ENCODE measurements at regions not wholly inside any gene's neighbourhood (a gene's known extent, or its start where the extent isn't known, plus 50 kb on each side); places are given as distances from the start of the nearest gene placed in this dataset.
"Not testable (repeated sequence)": the region's sequence is repeated elsewhere in the genome, so short reads cannot be mapped to it uniquely, and the experiment has no call there.

GRCh38 chr3:125903780-125904455 is 65.1 kb upstream of the ROPN1B start:
- not testable (repeated sequence) for H3K9me3 ChIP-seq (ENCODE audit: control insufficient read depth, low read length); H3K4me3 ChIP-seq (ENCODE audit: insufficient read depth, low read depth, low read length, poor library complexity, severe bottlenecking); H3K4me1 ChIP-seq (ENCODE audit: control insufficient read depth, insufficient read depth, low read length, poor library complexity, severe bottlenecking); H3K36me3 ChIP-seq (ENCODE audit: control insufficient read depth, insufficient read depth, low read length); H3K27ac ChIP-seq (ENCODE audit: insufficient read depth, low read length, poor library complexity, severe bottlenecking); H3K27me3 ChIP-seq (replicated peaks; ENCODE audit: control insufficient read depth, insufficient read depth, low read length, poor library complexity, severe bottlenecking); DNase-seq

- not testable (repeated sequence) for H3K9me3 ChIP-seq (ENCODE audit: control insufficient read depth, low read length); H3K4me3 ChIP-seq (ENCODE audit: insufficient read depth, low read depth, low read length, poor library complexity, severe bottlenecking); DNase-seq; H3K4me1 ChIP-seq (ENCODE audit: control insufficient read depth, insufficient read depth, low read length, poor library complexity, severe bottlenecking); H3K36me3 ChIP-seq (ENCODE audit: control insufficient read depth, insufficient read depth, low read length); H3K27me3 ChIP-seq (replicated peaks; ENCODE audit: control insufficient read depth, insufficient read depth, low read length, poor library complexity, severe bottlenecking); H3K27ac ChIP-seq (ENCODE audit: insufficient read depth, low read length, poor library complexity, severe bottlenecking)
Observed at GRCh38 chr3:125907279-125907678, 61.7 kb upstream of the ROPN1B start.

GRCh38 chr3:125910851-125911250 is 58.1 kb upstream of the ROPN1B start:
- H3K9me3 ChIP-seq (ENCODE audit: control insufficient read depth, low read length); H3K27ac ChIP-seq (ENCODE audit: insufficient read depth, low read length, poor library complexity, severe bottlenecking); H3K4me3 ChIP-seq (ENCODE audit: insufficient read depth, low read depth, low read length, poor library complexity, severe bottlenecking); H3K36me3 ChIP-seq (ENCODE audit: control insufficient read depth, insufficient read depth, low read length); H3K27me3 ChIP-seq (replicated peaks; ENCODE audit: control insufficient read depth, insufficient read depth, low read length, poor library complexity, severe bottlenecking); DNase-seq; H3K4me1 ChIP-seq (ENCODE audit: control insufficient read depth, insufficient read depth, low read length, poor library complexity, severe bottlenecking): not testable (repeated sequence)

- H3K9me3 ChIP-seq (ENCODE audit: control insufficient read depth, low read length); H3K27me3 ChIP-seq (replicated peaks; ENCODE audit: control insufficient read depth, insufficient read depth, low read length, poor library complexity, severe bottlenecking); H3K4me1 ChIP-seq (ENCODE audit: control insufficient read depth, insufficient read depth, low read length, poor library complexity, severe bottlenecking); DNase-seq; H3K36me3 ChIP-seq (ENCODE audit: control insufficient read depth, insufficient read depth, low read length): not testable (repeated sequence)
- Histone ChIP-seq H3K27ac (ENCODE audit: insufficient read depth, low read length, poor library complexity, severe bottlenecking) (peak overlapping the region; percentile 76), H3K4me3 (ENCODE audit: insufficient read depth, low read depth, low read length, poor library complexity, severe bottlenecking) (peak overlapping the region; percentile 57)
Observed at GRCh38 chr3:125914608-125915436, 54.2 kb upstream of the ROPN1B start.

- H3K9me3 ChIP-seq (ENCODE audit: control insufficient read depth, low read length); H3K36me3 ChIP-seq (ENCODE audit: control insufficient read depth, insufficient read depth, low read length); H3K27me3 ChIP-seq (replicated peaks; ENCODE audit: control insufficient read depth, insufficient read depth, low read length, poor library complexity, severe bottlenecking); DNase-seq; H3K4me1 ChIP-seq (ENCODE audit: control insufficient read depth, insufficient read depth, low read length, poor library complexity, severe bottlenecking): not testable (repeated sequence)
- H3K27ac ChIP-seq (ENCODE audit: insufficient read depth, low read length, poor library complexity, severe bottlenecking): peak overlapping the region; percentile 76
- peak overlapping the region; percentile 57 for H3K4me3 ChIP-seq (ENCODE audit: insufficient read depth, low read depth, low read length, poor library complexity, severe bottlenecking)
Observed at GRCh38 chr3:125915437-125915787, 53.6 kb upstream of the ROPN1B start.

GRCh38 chr3:125915792-125916375 is 53.1 kb upstream of the ROPN1B start:
- Histone ChIP-seq H3K4me3 (ENCODE audit: insufficient read depth, low read depth, low read length, poor library complexity, severe bottlenecking) (peak overlapping the region; percentile 57), H3K27ac (ENCODE audit: insufficient read depth, low read length, poor library complexity, severe bottlenecking) (peak overlapping the region; percentile 76)
- not testable (repeated sequence) for H3K27me3 ChIP-seq (replicated peaks; ENCODE audit: control insufficient read depth, insufficient read depth, low read length, poor library complexity, severe bottlenecking); H3K4me1 ChIP-seq (ENCODE audit: control insufficient read depth, insufficient read depth, low read length, poor library complexity, severe bottlenecking); H3K9me3 ChIP-seq (ENCODE audit: control insufficient read depth, low read length); H3K36me3 ChIP-seq (ENCODE audit: control insufficient read depth, insufficient read depth, low read length)
- DNase-seq: peak; percentile 99 to 100 (median 99)

GRCh38 chr3:125916376-125916978 is 52.5 kb upstream of the ROPN1B start:
- H3K27me3 ChIP-seq (replicated peaks; ENCODE audit: control insufficient read depth, insufficient read depth, low read length, poor library complexity, severe bottlenecking): no peaks in the 10 kb centered on the region
- DNase-seq: peak in 2 of 3 donors; percentile 95 to 96
- H3K36me3 ChIP-seq (ENCODE audit: control insufficient read depth, insufficient read depth, low read length): no peaks in the 10 kb centered on the region
- no peaks in the 10 kb centered on the region for H3K9me3 ChIP-seq (ENCODE audit: control insufficient read depth, low read length)
- no peaks in the 10 kb centered on the region for H3K4me1 ChIP-seq (ENCODE audit: control insufficient read depth, insufficient read depth, low read length, poor library complexity, severe bottlenecking)
- H3K27ac ChIP-seq (ENCODE audit: insufficient read depth, low read length, poor library complexity, severe bottlenecking): peak overlapping the region; percentile 76
- peak overlapping the region; percentile 76 for H3K4me3 ChIP-seq (ENCODE audit: insufficient read depth, low read depth, low read length, poor library complexity, severe bottlenecking)

- not testable (repeated sequence) for H3K4me1 ChIP-seq (ENCODE audit: control insufficient read depth, insufficient read depth, low read length, poor library complexity, severe bottlenecking); H3K9me3 ChIP-seq (ENCODE audit: control insufficient read depth, low read length); H3K27me3 ChIP-seq (replicated peaks; ENCODE audit: control insufficient read depth, insufficient read depth, low read length, poor library complexity, severe bottlenecking); H3K36me3 ChIP-seq (ENCODE audit: control insufficient read depth, insufficient read depth, low read length); DNase-seq
- Histone ChIP-seq H3K4me3 (ENCODE audit: insufficient read depth, low read depth, low read length, poor library complexity, severe bottlenecking) (peak overlapping the region; percentile 76), H3K27ac (ENCODE audit: insufficient read depth, low read length, poor library complexity, severe bottlenecking) (peak overlapping the region; percentile 76)
Observed at GRCh38 chr3:125917020-125917549, 51.9 kb upstream of the ROPN1B start.

- not testable (repeated sequence) for H3K9me3 ChIP-seq (ENCODE audit: control insufficient read depth, low read length); H3K4me1 ChIP-seq (ENCODE audit: control insufficient read depth, insufficient read depth, low read length, poor library complexity, severe bottlenecking); H3K4me3 ChIP-seq (ENCODE audit: insufficient read depth, low read depth, low read length, poor library complexity, severe bottlenecking); H3K36me3 ChIP-seq (ENCODE audit: control insufficient read depth, insufficient read depth, low read length); H3K27ac ChIP-seq (ENCODE audit: insufficient read depth, low read length, poor library complexity, severe bottlenecking); H3K27me3 ChIP-seq (replicated peaks; ENCODE audit: control insufficient read depth, insufficient read depth, low read length, poor library complexity, severe bottlenecking); DNase-seq
Observed at GRCh38 chr3:125918024-125918423, 51.0 kb upstream of the ROPN1B start.

- H3K27ac ChIP-seq (ENCODE audit: insufficient read depth, low read length, poor library complexity, severe bottlenecking); H3K4me3 ChIP-seq (ENCODE audit: insufficient read depth, low read depth, low read length, poor library complexity, severe bottlenecking); DNase-seq; H3K4me1 ChIP-seq (ENCODE audit: control insufficient read depth, insufficient read depth, low read length, poor library complexity, severe bottlenecking); H3K9me3 ChIP-seq (ENCODE audit: control insufficient read depth, low read length); H3K36me3 ChIP-seq (ENCODE audit: control insufficient read depth, insufficient read depth, low read length); H3K27me3 ChIP-seq (replicated peaks; ENCODE audit: control insufficient read depth, insufficient read depth, low read length, poor library complexity, severe bottlenecking): not testable (repeated sequence)
Observed at GRCh38 chr3:125918451-125918850, 50.5 kb upstream of the ROPN1B start.
